T-helper 2 cell treated with Interferon-gamma antibody and Interleukin-4, amounts not matched to agents 5 μg/mL and 100 μg/mL, for 36 hours (primary cell): ENCODE measurements at regions not wholly inside any gene's neighbourhood (a gene's known extent, or its start where the extent isn't known, plus 50 kb on each side); places are given as distances from the start of the nearest gene placed in this dataset.

Experiments
- DNase-seq: peaks from one replicate; pipeline ENCODE4 v3.0.0; 2021; ENCODE audit warnings: low spot score
- H3K27ac Mint-ChIP-seq: one replicate; pipeline ENCODE4 v1.8.0; 2021; ENCODE audit warnings: mild to moderate bottlenecking, mixed read lengths
- H3K27me3 Mint-ChIP-seq: one replicate; pipeline ENCODE4 v1.8.0; 2021; ENCODE audit warnings: low read depth, mixed read lengths
- H3K36me3 Mint-ChIP-seq: one replicate; pipeline ENCODE4 v1.8.0; 2021; ENCODE audit warnings: low read depth, mixed read lengths
- H3K4me1 Mint-ChIP-seq: one replicate; pipeline ENCODE4 v1.8.0; 2021; ENCODE audit warnings: low read depth, mixed read lengths
- H3K4me3 Mint-ChIP-seq: one replicate; pipeline ENCODE4 v1.8.0; 2022; ENCODE audit warnings: mild to moderate bottlenecking, moderate library complexity, mixed read lengths
- H3K9me3 Mint-ChIP-seq: one replicate; pipeline ENCODE4 v1.8.0; 2021; ENCODE audit warnings: mixed read lengths

DNA sequence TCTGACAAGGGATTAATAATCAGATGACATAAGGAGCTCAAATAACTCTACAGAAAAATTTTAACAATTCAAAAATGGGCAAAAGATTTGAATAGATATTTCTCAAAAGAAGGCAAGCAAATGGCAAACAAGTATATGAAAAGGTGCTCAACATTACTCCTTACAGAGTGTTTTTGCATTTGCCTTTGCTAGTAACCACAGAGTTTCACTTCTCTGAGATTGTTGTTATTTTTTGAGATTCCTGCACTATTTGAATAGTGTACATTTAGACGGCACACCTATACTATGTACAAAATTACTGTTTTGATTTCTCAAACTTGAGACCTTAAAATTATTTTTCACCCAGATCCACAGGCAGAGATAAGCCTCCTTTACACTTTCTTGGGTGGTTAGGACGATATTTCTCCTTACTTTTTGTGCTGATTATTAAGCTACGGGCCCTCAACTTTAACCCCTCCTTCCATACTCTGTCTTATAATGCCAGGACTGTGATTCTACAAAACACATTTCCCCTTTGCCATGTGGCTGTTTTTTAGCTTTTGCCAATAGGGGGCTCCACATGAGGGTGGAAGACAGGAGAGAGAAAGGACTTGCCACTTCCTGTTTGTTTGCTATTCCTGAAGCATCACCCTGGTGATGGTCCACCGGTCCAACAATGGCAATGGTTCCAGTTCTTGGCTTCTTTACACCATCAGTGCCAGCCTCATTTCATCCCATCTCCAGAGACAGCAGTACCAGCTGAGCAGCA is 65.0 kb upstream of the DAP start:
- Mint-ChIP-seq H3K36me3 (no peaks in the 10 kb centered on the region), H3K27ac (no peak overlapping the region), H3K27me3 (peaks cover 7% of the 10 kb centered on the region), H3K4me1 (no peaks in the 10 kb centered on the region), H3K4me3 (no peak overlapping the region), H3K9me3 (no peaks in the 10 kb centered on the region)
- DNase-seq = no peak

- Mint-ChIP-seq H3K4me1 (no peaks in the 10 kb centered on the region), H3K36me3 (no peaks in the 10 kb centered on the region), H3K27ac (no peak overlapping the region), H3K4me3 (no peak overlapping the region), H3K27me3 (peaks cover 18% of the 10 kb centered on the region), H3K9me3 (no peaks in the 10 kb centered on the region)
- no peak for DNase-seq
Observed at GRCh38 chr5:10812218-10812617, 51.2 kb upstream of the DAP start.
